GM19023 (cell line): ENCODE measurements at regions not wholly inside any gene's neighbourhood (a gene's known extent, or its start where the extent isn't known, plus 50 kb on each side); places are given as distances from the start of the nearest gene placed in this dataset.

Source experiments
- ATAC-seq: cut with Tn5 transposase; IDR thresholded peaks from one replicate; pipeline ENCODE4 v1.9.1; 2021; ENCODE audit warnings: mild to moderate bottlenecking, moderate library complexity; ENCODE audit not compliant: unreplicated experiment

GRCh38 chr9:89790542-89791109 is 185.8 kb downstream of the GADD45G start:
- no peak for ATAC-seq

DNA sequence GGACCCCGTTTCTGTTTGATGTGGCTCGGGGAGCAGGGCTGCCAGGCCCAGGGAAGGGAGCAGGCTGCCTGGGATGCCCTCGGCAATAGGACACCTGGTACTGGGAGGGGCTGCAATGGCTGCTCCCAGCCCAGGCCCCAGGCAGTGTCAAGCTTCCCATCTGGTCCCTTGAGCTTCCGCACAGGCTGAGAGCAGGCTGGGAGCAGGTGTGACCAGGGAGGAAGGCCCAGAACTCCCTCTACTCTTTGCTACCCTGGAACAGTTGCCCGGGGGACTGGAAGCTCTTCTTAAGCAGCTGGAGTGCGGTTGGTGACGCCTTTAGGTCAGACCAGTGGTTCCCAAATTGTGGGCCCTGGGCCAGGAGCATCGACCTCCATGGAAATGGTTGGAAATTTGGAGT is 186.9 kb downstream of the GADD45G start:
- no peak for ATAC-seq

DNA sequence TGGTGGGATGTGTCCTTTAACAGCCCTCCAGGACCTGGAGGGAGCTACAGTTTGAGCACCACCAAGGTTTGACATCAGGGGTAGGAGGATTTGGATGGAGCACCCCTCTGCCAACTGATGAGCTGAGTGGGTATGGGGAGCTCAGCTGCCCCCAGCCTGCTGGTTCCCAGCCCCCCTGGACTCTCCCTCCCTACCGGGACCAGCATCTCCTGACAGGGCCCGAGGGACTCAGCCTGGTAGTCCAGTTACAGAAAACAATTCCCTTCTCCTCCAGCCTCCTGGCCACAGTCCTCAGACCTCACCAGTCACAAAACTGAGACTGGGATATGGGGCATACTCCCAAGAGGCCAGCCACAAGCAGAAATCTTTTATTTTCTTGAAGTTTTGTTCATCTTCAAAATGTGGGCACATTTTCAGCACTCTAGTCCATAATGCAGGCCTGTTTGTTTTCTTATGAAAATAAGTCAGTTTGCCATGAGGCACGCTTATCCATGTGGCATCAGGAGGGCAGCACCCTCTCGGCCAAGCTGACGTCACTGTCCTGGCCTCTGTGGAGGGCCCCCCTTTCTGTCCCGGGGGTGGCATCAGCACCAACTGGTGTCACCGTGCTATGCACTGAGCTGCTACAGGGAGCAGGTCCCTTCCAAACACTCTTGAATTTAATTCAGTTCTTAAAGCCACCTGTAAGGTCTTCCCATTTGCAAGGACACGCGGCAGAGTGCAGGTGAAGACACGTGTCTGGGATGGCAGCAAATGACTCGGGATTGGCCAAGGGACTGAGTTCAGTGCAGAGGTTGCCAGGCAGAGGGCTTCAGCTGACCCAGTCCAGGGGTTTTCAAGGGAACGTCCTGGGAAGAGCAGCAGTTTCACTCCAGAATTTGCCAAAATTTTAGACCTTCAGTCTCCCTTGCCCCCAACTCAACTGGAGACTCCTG is 187.6 kb downstream of the GADD45G start:
- ATAC-seq: no peak

- no peak for ATAC-seq
These were observed 188.3 kb downstream of the GADD45G start for GRCh38 chr9:89793124-89793495.

DNA sequence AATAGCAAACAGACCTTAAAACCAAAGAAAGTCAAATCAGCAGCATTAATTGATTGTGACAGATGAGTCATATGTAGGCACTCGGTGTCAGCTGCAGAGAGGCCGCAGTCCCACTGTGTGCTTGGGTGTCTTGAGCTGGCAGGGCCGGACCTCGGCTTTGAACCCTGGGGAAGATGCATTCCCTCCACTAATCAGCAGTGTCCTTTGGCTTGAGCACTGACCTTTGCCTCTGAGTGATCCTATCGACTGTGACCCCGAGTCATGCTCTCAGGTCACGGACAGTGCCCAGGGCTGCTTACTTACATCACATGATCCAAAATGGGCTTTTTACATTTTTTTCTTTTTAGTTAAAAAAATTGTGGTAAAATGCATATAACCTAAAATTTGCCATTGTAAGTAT is 188.7 kb downstream of the GADD45G start:
- no peak for ATAC-seq

DNA sequence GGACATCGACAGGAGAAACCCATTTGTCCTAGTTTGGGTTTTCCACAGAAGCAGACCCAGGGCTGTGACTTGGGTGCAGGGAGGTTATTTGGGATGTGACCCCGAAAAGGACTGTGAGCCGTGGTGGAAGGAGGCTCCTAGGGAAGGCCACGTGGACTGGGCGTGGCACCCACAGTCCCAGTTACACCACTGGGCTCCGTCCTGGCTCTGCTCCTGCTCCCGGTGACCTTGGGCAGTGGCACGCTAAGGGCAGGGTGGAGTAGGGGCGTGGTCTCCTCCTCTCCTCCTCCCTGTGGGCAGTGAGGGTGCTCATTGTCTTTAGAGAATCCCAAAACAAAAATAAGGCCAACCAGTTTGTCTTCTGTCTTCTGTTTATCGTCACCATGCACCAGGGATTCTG is 190.1 kb downstream of the GADD45G start:
- ATAC-seq: no peak

DNA sequence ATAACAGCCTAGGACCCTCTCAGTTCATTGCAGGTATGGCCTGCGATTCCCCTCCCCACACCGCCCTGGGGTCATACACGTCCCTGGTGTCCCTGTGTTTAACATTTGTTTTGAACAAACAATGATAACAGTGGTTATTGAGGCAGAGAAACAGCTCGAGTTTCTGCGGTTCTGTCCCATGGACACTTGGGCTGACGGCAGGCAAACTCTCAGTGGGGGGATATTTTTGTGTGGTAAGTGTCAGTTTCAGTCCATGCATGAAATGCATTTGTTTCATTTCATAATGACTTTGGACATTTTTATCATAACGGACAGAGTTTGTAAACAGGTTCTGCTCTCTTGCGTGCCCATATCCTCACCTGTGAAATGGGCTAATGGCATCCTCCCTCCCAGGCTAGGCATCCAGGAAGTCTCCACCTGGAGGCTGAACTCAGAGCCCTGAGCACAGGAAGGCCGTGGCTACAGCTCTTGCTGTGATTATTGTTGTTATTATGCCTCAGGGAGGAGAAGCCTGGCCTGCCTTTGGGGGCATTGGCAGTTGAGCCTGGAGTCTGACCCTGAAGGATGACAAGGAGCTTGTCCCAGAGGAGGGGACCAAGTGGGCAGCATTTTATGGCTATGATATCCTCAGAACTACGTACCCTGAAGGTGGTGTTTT is 190.9 kb downstream of the GADD45G start:
- no peak for ATAC-seq

DNA sequence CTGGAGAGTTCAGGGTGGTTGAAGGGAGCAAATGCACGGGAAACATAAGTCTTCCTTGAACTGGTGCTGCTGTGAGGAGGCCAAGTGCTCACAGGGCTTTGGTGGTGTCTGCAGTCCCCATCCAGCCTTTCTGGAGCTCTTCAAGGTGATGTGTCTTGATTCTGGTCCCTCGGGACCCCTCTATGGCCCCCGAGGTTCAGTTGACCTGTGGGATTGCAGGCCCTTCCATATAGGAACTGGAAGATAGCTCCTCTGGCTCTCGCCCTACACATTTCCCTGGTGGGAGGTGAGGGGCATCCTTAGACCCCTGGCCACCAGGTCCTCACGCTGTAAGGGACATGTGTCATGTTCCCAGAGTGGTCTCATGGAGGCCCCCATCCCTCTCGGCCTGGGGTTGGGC is 191.8 kb downstream of the GADD45G start:
- ATAC-seq: no peak

GRCh38 chr9:89797255-89797654 is 192.4 kb downstream of the GADD45G start:
- no peak for ATAC-seq

DNA sequence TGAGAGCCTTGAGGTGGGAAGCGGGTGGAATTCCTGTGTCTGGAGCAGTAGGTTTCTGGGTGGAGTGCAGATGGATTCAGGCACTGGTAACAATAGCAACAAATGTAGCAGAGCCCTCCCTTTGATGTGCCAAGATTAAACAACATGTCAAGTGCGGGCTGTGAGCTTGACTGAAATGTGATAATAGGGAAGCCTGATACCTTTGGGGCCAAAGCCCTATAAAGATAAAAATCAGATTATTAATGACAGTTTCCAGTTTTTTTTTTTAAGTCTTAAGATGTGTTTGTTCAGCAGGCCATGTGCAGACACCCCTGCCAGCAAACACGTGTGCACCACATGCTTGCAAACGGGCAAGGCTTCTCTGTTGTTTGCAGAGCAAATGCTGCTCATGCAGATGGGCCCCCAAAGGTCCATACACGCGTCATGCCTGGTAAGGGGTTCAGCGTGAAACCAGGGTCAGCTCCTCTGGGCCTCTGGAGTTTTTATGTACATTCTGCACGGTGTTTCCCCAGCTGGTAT is 193.2 kb downstream of the GADD45G start:
- no peak for ATAC-seq

- no peak for ATAC-seq
These were observed 193.8 kb downstream of the GADD45G start for GRCh38 chr9:89798547-89799120.

DNA sequence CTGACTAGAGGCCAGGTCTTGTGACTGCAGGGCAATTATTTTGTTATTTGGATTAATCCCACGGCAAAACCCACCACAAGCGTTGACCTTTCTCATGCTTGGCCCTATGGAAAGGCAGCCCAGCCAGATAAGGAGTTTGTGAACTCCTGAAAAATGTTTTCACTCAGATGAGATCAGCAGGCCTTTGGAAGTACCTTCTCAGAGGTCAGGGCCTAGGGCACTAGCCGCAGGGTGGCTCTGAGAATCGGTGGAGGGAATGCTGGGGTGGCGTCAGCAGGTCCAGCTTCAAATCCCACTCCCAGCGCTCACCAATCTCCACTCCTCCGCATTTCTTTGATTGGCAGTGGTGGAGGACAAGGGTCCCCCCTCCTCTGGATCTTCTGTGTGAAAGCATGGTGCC is 194.4 kb downstream of the GADD45G start:
- ATAC-seq: no peak

GRCh38 chr9:89799766-89800165 is 195.0 kb downstream of the GADD45G start:
- ATAC-seq: no peak

- ATAC-seq: no peak
These were observed 196.5 kb downstream of the GADD45G start for GRCh38 chr9:89801341-89801740.

GRCh38 chr9:89801742-89802670 is 197.2 kb downstream of the GADD45G start:
- ATAC-seq: no peak

DNA sequence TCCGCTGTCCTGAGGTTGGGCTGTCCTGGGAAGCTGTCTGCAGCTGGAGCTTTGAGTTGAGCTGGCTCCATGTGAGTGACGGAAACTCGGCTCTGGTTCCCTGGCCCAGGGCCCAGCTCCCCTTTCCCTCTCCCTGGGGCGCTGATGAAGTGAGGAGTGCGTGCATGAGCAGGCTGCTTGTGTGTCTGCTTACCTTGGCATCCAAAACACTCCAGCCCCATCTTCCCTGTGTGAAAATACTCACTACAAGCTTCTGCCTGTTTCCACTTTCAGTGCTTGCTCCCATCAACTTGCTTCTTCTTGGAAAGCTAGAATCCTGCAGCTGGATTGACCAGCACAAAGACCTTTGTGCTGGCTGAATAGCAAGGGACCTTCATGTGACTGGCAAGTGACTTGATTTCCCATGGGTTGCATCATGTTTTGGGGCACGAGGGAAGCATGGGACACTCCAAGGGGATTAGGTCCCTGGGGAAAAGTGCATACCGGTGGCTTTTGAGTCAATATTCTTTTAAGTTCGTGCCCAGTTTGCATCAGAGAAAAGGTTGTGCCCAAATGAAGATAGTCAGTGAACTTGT is 198.1 kb downstream of the GADD45G start:
- no peak for ATAC-seq

GRCh38 chr9:89803403-89803802 is 198.6 kb downstream of the GADD45G start:
- ATAC-seq: no peak

GRCh38 chr9:89804766-89805531 is 200.1 kb downstream of the GADD45G start:
- no peak for ATAC-seq

GRCh38 chr9:89805571-89806292 is 200.9 kb downstream of the GADD45G start:
- ATAC-seq: no peak
